Nephron progenitor cell (in vitro differentiated cells): ENCODE measurements at regions not wholly inside any gene's neighbourhood (a gene's known extent, or its start where the extent isn't known, plus 50 kb on each side); places are given as distances from the start of the nearest gene placed in this dataset.
"Not testable (repeated sequence)": the region's sequence is repeated elsewhere in the genome, so short reads cannot be mapped to it uniquely, and the experiment has no call there.

Experiments used
- DNase-seq: peaks from one replicate; pipeline ENCODE4 v3.0.0; 2021
- H3K27ac Mint-ChIP-seq: 2 replicates; pipeline ENCODE4 v1.8.0; 2021; ENCODE audit warnings: mild to moderate bottlenecking, moderate library complexity, mixed read lengths
- H3K27me3 Mint-ChIP-seq: 2 replicates; pipeline ENCODE4 v1.8.0; 2021; ENCODE audit warnings: mild to moderate bottlenecking, low read depth, mixed read lengths; ENCODE audit not compliant: poor library complexity
- H3K36me3 Mint-ChIP-seq: 2 replicates; pipeline ENCODE4 v1.8.0; 2021; ENCODE audit warnings: low read depth, mixed read lengths
- H3K4me1 Mint-ChIP-seq: 2 replicates; pipeline ENCODE4 v1.8.0; 2021; ENCODE audit warnings: mixed read lengths
- H3K4me3 Mint-ChIP-seq: 2 replicates; pipeline ENCODE4 v1.8.0; 2021; ENCODE audit warnings: mild to moderate bottlenecking, moderate library complexity, mixed read lengths
- H3K9me3 Mint-ChIP-seq: 2 replicates; pipeline ENCODE4 v1.8.0; 2021; ENCODE audit warnings: mild to moderate bottlenecking, moderate library complexity, mixed read lengths
- TF ChIP-seq, protein P1 (sequence below): fragments of 200-600 bp; sonication (generic); IDR thresholded peaks from 2 replicates; pipeline ENCODE4 v1.5.0; 2021; ENCODE audit warnings: antibody characterized with exemption

DNA sequence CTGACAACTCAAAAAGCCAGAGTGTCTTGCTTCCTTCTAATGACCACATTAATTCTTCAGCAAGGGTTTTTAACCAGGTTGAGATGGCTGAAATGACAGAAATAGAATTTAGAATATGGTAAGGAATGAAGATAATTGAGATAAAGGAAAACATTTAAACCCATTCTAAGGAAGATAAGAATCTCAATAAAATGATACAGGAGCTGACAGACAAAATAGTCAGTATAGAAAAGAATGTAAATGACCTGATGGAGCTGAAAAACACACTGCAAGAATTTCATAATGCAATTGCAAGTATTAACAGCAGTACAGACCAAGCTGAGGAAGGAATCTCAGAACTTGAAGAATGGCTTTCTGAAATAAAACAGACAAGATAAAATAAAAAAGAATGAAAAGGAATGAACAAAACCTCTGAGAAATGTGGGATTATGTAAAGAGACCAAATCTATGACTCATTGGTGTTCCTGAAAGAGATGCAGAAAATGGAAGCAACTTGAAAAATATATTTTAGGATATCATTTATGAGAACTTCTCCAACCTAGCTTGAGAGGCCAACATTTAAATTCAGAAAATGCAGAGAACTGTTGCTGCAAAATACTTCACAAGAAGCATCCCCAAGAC, 87.1 kb downstream of the SAMD9 start:
- TF ChIP-seq, protein P1, sequence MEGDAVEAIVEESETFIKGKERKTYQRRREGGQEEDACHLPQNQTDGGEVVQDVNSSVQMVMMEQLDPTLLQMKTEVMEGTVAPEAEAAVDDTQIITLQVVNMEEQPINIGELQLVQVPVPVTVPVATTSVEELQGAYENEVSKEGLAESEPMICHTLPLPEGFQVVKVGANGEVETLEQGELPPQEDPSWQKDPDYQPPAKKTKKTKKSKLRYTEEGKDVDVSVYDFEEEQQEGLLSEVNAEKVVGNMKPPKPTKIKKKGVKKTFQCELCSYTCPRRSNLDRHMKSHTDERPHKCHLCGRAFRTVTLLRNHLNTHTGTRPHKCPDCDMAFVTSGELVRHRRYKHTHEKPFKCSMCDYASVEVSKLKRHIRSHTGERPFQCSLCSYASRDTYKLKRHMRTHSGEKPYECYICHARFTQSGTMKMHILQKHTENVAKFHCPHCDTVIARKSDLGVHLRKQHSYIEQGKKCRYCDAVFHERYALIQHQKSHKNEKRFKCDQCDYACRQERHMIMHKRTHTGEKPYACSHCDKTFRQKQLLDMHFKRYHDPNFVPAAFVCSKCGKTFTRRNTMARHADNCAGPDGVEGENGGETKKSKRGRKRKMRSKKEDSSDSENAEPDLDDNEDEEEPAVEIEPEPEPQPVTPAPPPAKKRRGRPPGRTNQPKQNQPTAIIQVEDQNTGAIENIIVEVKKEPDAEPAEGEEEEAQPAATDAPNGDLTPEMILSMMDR, result no peak
- Mint-ChIP-seq H3K4me1 (no peaks in the 10 kb centered on the region), H3K27me3 (peaks cover 7% of the 10 kb centered on the region), H3K36me3 (peaks cover 6% of the 10 kb centered on the region), H3K4me3 (no peak overlapping the region), H3K9me3 (peaks cover 40% of the 10 kb centered on the region), H3K27ac (no peak overlapping the region)
- DNase-seq, result no peak

- H3K9me3 Mint-ChIP-seq, result peaks cover 34% of the 10 kb centered on the region
- no peaks in the 10 kb centered on the region for H3K4me1 Mint-ChIP-seq
- TF ChIP-seq, protein P1, result no peak
- H3K27ac Mint-ChIP-seq, result no peak overlapping the region
- no peak overlapping the region for H3K4me3 Mint-ChIP-seq
- DNase-seq, result no peak
- H3K36me3 Mint-ChIP-seq, result peaks cover 6% of the 10 kb centered on the region
- H3K27me3 Mint-ChIP-seq, result peaks cover 4% of the 10 kb centered on the region
Measured at GRCh38 chr7:93029056-93029455, 88.7 kb downstream of the SAMD9 start.

GRCh38 chr7:93028610-93029009, 89.2 kb downstream of the SAMD9 start:
- no peak overlapping the region for H3K27ac Mint-ChIP-seq
- H3K4me1 Mint-ChIP-seq, result no peaks in the 10 kb centered on the region
- peaks cover 33% of the 10 kb centered on the region for H3K9me3 Mint-ChIP-seq
- peaks cover 6% of the 10 kb centered on the region for H3K36me3 Mint-ChIP-seq
- no peak overlapping the region for H3K4me3 Mint-ChIP-seq
- H3K27me3 Mint-ChIP-seq, result peaks cover 4% of the 10 kb centered on the region
- DNase-seq, result no peak
- TF ChIP-seq, protein P1, result no peak

DNA sequence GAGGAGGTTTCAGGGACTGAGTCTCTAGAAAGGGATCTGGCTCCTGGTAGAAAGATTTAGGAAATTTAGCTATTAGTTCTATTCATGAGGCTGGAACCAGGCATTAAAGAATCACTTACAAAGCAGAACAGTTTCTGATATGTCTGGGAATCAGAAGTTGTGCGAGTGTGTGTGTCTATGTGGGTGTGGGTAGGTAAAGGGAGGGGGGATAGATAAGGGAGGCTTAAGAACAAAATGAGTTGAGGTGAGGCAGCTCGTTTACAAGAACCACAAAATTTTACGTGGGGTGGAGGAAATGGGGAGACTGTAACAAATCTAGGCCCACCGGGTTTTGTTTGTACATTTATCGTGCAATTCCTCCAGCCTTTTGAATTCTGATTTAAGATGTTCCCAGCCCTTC, 90.7 kb downstream of the SAMD9 start:
- TF ChIP-seq, protein P1, result no peak
- Mint-ChIP-seq H3K9me3 (peaks cover 24% of the 10 kb centered on the region), H3K4me1 (no peaks in the 10 kb centered on the region), H3K4me3 (no peak overlapping the region), H3K36me3 (peaks cover 6% of the 10 kb centered on the region), H3K27me3 (no peaks in the 10 kb centered on the region), H3K27ac (no peak overlapping the region)
- no peak for DNase-seq

DNA sequence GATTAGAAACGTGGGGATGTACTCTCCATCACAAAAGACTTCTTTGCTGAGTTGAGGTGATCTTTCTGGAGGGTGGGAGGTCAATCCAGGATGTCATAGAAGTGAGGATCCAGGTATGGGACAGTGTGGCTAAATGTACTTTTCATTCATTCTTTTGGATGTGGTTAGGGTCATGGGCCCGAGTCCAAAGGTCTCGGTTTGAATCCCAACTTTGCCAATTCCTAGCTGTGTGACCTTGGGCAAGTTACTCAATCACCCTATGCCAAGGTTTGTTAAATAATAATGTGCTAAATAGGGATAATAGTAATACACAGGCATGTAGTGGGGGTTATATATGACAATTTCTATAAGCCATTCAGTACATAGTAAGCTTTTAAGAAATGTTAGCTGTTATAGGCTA, 91.4 kb downstream of the SAMD9 start:
- no peaks in the 10 kb centered on the region for H3K4me1 Mint-ChIP-seq

GRCh38 chr7:93025389-93025788, 92.4 kb downstream of the SAMD9 start:
- no peak for DNase-seq
- H3K4me3 Mint-ChIP-seq, result no peak overlapping the region
- H3K4me1 Mint-ChIP-seq, result no peaks in the 10 kb centered on the region
- TF ChIP-seq, protein P1, result no peak
- H3K36me3 Mint-ChIP-seq, result no peaks in the 10 kb centered on the region
- peaks cover 10% of the 10 kb centered on the region for H3K9me3 Mint-ChIP-seq
- no peak overlapping the region for H3K27ac Mint-ChIP-seq
- no peaks in the 10 kb centered on the region for H3K27me3 Mint-ChIP-seq

More for the DNA sequence above, 91.4 kb downstream of the SAMD9 start:
- TF ChIP-seq, protein P1, result no peak
- no peak for DNase-seq
- peaks cover 6% of the 10 kb centered on the region for H3K36me3 Mint-ChIP-seq
- no peak overlapping the region for H3K4me3 Mint-ChIP-seq
- H3K27me3 Mint-ChIP-seq, result no peaks in the 10 kb centered on the region
- no peak overlapping the region for H3K27ac Mint-ChIP-seq
- H3K9me3 Mint-ChIP-seq, result peaks cover 18% of the 10 kb centered on the region

- not testable (repeated sequence) for H3K4me3 Mint-ChIP-seq, H3K4me1 Mint-ChIP-seq, H3K9me3 Mint-ChIP-seq, H3K27me3 Mint-ChIP-seq, DNase-seq, H3K36me3 Mint-ChIP-seq
- H3K27ac Mint-ChIP-seq, result peak overlapping the region; percentile 77
Measured at GRCh38 chr7:93022931-93023478, 94.8 kb downstream of the SAMD9 start.
